SK-N-SH (cell line): ENCODE measurements at regions not wholly inside any gene's neighbourhood (a gene's known extent, or its start where the extent isn't known, plus 50 kb on each side); places are given as distances from the start of the nearest gene placed in this dataset.

Experiments used
- EP300 ChIP-seq, 2 experiments: IDR thresholded peaks; 2 replicates each; pipeline versions ENCODE4 v1.4.0 to v1.6.1; 2012; ENCODE audit warnings: borderline replicate concordance in 1 of 2, low read depth in 1 of 2, low read length in 1 of 2
- EZH2phosphoT487 ChIP-seq: fragments of 200-600 bp; sonication (generic); IDR thresholded peaks from 2 replicates; pipeline ENCODE4 v1.6.1; 2017; ENCODE audit warnings: low read depth, mixed run types, mild to moderate bottlenecking, antibody characterized with exemption, moderate library complexity, borderline replicate concordance
- MEF2A ChIP-seq: IDR thresholded peaks from 2 replicates; pipeline ENCODE4 v1.4.0; 2012; ENCODE audit warnings: low read depth, borderline replicate concordance
- POLR2AphosphoS5 ChIP-seq: IDR thresholded peaks from 2 replicates; pipeline ENCODE4 v1.6.1; 2012; ENCODE audit warnings: low read depth, low read length
- SIN3A ChIP-seq: IDR thresholded peaks from 2 replicates; pipeline ENCODE4 v1.6.1; 2012; ENCODE audit warnings: low read depth, mild to moderate bottlenecking, low read length, moderate library complexity, borderline replicate concordance
- TAF1 ChIP-seq: IDR thresholded peaks from 2 replicates; pipeline ENCODE4 v1.6.1; 2012; ENCODE audit warnings: low read depth, mild to moderate bottlenecking, low read length, moderate library complexity, borderline replicate concordance
- TEAD4 ChIP-seq: IDR thresholded peaks from 2 replicates; pipeline ENCODE4 v1.4.0; 2012; ENCODE audit warnings: mild to moderate bottlenecking, borderline replicate concordance; ENCODE audit not compliant: insufficient read depth
- TF ChIP-seq, protein P1 (sequence below): fragments of 200-600 bp; sonication (generic); IDR thresholded peaks from 2 replicates; pipeline ENCODE4 v1.6.1; 2017; ENCODE audit warnings: antibody characterized with exemption, mild to moderate bottlenecking, moderate library complexity
- TF ChIP-seq, protein P2 (sequence below): IDR thresholded peaks from 2 replicates; pipeline ENCODE4 v1.4.0; 2012; ENCODE audit warnings: low read depth

DNA sequence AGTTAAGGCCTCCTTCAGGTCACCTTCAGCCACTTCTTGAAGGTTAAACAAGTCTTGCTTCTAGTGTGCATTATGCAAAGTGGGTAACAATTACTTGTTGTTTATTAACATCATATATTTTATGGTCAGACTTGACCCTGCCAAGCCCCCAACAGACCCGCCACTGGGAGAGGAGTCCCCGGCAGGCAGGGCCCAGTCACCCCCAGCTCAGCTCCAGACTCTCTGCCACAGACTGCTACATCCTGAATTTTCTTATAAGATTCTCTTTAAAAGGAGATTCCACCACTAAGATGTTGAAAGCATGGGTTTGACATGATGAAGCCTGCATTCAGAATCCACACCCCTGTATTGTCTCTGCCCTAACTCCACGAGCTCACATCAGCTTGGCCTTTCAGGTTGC lies 174.3 kb upstream of the ARL4C start:
- TF ChIP-seq TEAD4 (no peak), EP300 (IDR thresholded peaks at IDR 0.05; ENCODE audit: borderline replicate concordance in 1 of 2, low read depth in 1 of 2, low read length in 1 of 2) (no peak), SIN3A (no peak), POLR2AphosphoS5 (no peak), EZH2phosphoT487 (no peak), TAF1 (no peak), MEF2A (no peak)
- TF ChIP-seq, protein P1, sequence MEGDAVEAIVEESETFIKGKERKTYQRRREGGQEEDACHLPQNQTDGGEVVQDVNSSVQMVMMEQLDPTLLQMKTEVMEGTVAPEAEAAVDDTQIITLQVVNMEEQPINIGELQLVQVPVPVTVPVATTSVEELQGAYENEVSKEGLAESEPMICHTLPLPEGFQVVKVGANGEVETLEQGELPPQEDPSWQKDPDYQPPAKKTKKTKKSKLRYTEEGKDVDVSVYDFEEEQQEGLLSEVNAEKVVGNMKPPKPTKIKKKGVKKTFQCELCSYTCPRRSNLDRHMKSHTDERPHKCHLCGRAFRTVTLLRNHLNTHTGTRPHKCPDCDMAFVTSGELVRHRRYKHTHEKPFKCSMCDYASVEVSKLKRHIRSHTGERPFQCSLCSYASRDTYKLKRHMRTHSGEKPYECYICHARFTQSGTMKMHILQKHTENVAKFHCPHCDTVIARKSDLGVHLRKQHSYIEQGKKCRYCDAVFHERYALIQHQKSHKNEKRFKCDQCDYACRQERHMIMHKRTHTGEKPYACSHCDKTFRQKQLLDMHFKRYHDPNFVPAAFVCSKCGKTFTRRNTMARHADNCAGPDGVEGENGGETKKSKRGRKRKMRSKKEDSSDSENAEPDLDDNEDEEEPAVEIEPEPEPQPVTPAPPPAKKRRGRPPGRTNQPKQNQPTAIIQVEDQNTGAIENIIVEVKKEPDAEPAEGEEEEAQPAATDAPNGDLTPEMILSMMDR, result no peak
- TF ChIP-seq, protein P2, sequence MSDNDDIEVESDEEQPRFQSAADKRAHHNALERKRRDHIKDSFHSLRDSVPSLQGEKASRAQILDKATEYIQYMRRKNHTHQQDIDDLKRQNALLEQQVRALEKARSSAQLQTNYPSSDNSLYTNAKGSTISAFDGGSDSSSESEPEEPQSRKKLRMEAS, result no peak
